ENCODE measurements at regions not wholly inside any gene's neighbourhood (a gene's known extent, or its start where the extent isn't known, plus 50 kb on each side); places are given as distances from the start of the nearest gene placed in this dataset.

DNA sequence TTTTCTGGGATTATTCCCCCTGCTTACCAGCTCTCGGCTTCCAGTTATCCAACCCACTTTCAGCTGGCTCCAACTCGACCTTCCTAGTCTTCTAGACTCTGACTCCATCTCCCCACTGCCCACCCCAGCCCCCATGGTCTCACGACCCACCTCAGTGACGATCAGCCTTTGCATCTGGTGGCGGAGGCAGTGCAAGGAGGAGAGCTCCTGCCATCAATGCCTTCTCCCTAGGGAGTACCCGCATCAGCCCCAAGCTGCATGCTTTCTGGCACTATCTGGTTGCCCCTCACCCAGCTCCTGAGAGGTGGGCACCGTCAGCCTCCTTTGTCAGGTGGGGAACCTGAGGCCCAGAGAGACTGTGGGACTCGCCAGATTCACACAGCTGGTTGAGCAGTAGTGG lies 72.6 kb upstream of the RPL38 start:
- TF ChIP-seq POLR2A (IDR thresholded peaks at IDR 0.05) (no peak), EP300 (IDR thresholded peaks at IDR 0.05) (no peak), POLR2AphosphoS5 (IDR thresholded peaks at IDR 0.05) (no peak)
- TF ChIP-seq, protein P1, sequence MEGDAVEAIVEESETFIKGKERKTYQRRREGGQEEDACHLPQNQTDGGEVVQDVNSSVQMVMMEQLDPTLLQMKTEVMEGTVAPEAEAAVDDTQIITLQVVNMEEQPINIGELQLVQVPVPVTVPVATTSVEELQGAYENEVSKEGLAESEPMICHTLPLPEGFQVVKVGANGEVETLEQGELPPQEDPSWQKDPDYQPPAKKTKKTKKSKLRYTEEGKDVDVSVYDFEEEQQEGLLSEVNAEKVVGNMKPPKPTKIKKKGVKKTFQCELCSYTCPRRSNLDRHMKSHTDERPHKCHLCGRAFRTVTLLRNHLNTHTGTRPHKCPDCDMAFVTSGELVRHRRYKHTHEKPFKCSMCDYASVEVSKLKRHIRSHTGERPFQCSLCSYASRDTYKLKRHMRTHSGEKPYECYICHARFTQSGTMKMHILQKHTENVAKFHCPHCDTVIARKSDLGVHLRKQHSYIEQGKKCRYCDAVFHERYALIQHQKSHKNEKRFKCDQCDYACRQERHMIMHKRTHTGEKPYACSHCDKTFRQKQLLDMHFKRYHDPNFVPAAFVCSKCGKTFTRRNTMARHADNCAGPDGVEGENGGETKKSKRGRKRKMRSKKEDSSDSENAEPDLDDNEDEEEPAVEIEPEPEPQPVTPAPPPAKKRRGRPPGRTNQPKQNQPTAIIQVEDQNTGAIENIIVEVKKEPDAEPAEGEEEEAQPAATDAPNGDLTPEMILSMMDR (IDR thresholded peaks at IDR 0.05) = no peak
